Skeletal muscle cell (primary cell): ENCODE measurements at regions not wholly inside any gene's neighbourhood (a gene's known extent, or its start where the extent isn't known, plus 50 kb on each side); places are given as distances from the start of the nearest gene placed in this dataset.

Source experiments
- DNase-seq: peaks from one replicate; pipeline ENCODE4 v3.0.0-alpha.2; 2010; ENCODE audit warnings: low read depth
- H3K4me3 ChIP-seq: 2 replicates; pipeline ENCODE4 v1.5.1; 2011; ENCODE audit warnings: low read depth, mild to moderate bottlenecking, control low read depth, low read length, moderate library complexity

DNA sequence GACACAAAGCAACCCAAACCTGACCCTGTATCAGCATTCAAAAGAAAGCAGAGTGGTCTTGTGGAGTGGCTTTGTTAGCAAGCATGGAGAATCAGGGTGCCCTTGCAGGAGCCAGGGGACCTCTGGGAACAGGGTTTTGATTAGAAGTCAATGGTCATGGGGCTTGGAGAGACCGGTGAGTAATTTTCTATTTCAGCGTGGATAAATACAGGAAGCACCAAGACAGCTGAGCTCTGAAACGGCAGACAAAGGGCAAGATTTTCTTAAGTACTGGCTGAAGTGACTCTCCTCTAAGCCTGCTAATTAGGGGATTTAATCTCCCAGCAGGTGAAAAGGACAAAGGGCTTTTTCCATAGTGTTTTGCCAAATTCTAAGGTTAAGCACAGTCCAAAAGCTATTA is 78.0 kb upstream of the GAREM1 start:
- no peak overlapping the region for H3K4me3 ChIP-seq
- no peak for DNase-seq

DNA sequence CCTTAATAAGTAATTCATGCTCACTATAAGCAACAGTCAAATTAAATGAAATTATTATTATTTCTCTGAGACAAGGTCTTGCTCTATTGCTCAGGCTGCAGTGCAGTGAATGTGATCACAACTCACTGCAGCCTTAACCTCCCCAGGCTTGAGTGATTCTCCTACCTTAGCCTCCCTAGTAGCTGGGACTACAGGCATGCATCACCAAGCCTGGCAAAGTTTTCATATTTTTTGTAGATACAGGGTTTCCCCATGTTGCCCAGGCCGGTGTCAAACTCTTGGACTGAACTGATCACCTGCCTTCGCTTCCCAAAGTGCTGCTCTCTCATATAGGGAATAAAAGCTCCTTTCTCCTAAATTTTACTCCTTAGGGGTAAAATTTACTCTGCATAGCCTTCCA is 74.9 kb upstream of the GAREM1 start:
- DNase-seq: no peak
- no peak overlapping the region for H3K4me3 ChIP-seq

DNA sequence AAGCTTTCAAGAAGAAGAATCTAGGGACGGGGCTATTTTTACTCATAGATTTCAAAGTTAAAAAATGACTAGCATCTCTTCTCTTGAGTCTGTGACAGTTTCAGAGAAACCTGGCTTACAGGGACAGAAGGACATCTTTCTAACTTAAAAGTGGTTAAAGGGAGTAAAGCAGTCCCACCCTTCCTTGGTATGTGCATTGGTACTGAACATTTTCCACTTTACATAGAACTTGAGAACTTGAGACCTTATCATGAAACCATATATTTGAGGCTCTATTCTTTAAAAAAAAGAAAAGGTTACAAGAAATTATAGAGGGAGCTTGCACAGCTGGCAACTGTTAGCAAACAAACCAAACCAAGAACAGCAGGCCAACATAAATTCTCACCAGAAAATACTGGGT is 73.4 kb upstream of the GAREM1 start:
- DNase-seq: no peak
- no peak overlapping the region for H3K4me3 ChIP-seq

DNA sequence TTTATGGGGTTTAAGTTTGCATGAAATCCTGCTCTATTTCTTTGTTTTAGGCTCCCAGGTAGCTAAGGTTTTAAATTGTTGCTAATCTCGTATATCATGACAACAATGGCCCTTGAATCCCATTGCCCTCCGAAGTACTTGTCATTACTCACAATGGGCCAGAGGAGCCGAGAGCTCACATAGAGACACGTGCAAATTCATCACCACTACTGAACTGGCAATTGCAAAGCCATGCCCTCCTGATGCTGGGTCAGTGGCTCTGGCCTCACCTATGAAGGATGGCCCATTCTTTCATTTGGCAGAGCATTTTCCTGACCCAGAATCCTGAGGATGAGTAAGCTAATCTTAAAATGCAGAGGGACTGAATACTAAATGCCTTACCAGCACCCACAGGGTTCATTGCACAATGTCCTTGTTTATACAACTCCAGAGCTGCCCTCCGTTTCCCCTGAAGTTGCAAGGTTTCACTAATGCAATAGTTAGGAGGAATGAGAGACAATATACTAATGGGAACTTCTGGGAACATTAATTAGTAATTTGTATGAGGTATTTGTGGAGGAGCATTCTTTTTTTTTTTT is 71.6 kb upstream of the GAREM1 start:
- H3K4me3 ChIP-seq: no peak overlapping the region
- DNase-seq: peak; percentile 26

DNA sequence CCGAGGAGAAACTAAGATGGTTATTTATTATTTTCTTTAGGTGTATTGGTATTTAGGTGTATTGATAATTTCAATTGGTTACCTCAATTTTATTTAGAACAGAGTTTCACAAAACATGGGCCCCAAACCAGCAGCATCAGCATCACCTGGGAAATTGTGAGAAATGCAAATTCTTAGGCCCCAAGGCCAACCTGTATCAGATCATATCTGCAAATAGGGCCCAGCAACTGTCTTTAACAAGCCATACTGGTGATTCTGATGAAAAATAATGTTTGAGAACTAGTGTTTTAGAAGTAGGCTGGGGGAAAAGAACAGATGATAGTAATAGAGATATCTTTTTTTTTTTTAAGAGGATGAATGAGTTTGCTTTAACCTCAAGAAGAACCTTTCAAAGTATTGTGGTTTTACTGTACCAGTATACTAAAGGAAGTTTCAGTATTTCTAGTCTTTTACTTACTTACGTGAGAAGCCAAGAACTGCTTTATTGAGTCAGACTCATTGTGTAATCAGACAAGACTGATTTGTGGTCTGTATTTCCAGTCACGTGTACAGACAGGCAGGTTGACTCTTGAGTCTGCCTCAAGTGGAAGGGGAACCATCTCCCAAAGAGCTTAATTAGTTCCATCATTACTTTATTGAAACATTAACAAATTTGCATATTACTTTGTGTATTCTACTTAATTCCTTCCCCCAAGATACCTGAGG is 60.4 kb upstream of the GAREM1 start:
- no peak overlapping the region for H3K4me3 ChIP-seq
- peak; percentile 40 for DNase-seq

DNA sequence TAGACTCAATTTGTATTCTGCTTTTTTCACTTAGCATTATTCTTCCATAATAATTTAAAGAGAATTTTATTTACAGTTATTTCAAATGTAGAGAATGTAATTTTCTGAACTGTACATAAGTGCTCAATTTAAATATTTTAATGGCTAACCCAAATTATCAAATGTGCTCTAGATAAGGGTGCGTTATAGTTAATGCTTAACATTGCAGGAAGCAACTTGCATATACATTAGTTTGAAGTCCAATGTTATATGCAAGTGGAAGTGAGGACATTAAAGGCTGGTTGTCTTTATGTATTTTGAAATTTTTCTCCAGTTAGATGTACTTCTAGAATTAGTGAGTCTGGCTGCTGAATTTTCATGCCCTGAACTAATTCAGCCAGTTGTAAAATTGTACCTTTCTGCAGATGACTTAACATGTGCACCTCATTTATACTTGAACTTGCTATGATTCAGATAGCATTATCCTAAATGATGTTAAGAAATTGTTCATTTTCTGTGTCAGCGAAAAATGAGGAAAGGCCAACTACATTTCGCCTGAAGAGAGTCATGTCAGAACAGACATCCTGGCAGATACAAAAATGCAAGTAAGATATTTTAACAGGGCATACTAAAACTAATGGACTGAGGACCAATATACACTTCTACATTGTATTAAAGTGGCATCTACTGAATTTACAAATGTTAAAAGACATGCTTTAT is 59.2 kb upstream of the GAREM1 start:
- no peak overlapping the region for H3K4me3 ChIP-seq
- no peak for DNase-seq

DNA sequence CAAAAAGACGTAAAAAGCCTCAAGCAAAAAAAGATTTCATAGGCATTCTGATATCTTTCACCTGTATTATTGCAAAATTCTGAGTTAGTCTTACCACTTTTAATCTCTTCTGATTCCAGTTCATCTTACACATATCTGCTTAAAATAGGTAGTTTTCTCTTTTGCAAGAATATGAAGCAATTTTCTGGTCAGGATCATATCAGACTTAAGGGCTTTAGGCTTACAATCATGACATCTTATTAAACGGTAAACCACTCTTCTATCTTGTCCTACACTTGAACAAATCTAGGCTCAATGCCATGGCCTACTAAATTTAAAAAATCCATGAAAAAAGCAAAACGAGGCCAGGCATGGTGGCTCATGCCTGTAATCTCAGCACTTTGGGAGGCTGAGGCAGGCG is 50.1 kb upstream of the GAREM1 start:
- no peak overlapping the region for H3K4me3 ChIP-seq
- DNase-seq: no peak
